NT2/D1 (cell line): ENCODE measurements at regions not wholly inside any gene's neighbourhood (a gene's known extent, or its start where the extent isn't known, plus 50 kb on each side); places are given as distances from the start of the nearest gene placed in this dataset.

Source experiments
- SUZ12 ChIP-seq: IDR thresholded peaks from 2 replicates; pipeline ENCODE4 v1.6.1; 2011; ENCODE audit not compliant: insufficient read length, insufficient read depth; ENCODE audit errors: extremely low read depth
- YY1 ChIP-seq: IDR thresholded peaks from 2 replicates; pipeline ENCODE4 v1.6.1; 2011; ENCODE audit not compliant: insufficient read length, insufficient read depth
- ZNF274 ChIP-seq: IDR thresholded peaks from 2 replicates; pipeline ENCODE4 v1.6.1; 2011; ENCODE audit warnings: mild to moderate bottlenecking, low read depth, low read length

DNA sequence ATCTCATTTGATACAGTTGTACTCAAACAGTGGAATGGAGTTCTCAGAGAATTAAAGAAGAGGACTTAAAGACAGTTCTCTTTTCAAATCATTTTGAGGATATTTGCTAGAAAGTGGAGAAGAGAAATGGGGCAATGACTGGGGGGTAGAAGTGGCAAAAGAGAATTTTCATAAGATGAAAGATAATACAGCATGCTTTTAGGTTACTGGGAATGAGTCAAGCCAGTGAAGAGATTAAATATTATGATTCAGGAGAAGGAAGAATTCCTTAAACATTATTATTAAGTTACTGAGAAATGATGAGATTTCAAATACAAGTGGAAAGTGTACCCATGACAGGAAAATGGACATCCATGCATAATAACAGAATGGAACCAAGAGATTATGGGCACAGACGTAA, 219.0 kb upstream of the DKK2 start:
- TF ChIP-seq YY1 (no peak), ZNF274 (no peak), SUZ12 (no peak)
